K562 (cell line): ENCODE measurements at regions not wholly inside any gene's neighbourhood (a gene's known extent, or its start where the extent isn't known, plus 50 kb on each side); places are given as distances from the start of the nearest gene placed in this dataset.

Experiments used
- ATAC-seq: fragments of 200-7000 bp; cut with Tn5 transposase; 3 replicates; pipeline ENCODE4 v1.9.1; 2020; ENCODE audit warnings: moderate library complexity
- BruUV-seq: library from RNA; stranded (reverse); fragments of 400-500 nt; replicated peaks from 2 replicates; lab custom pipeline; 2021; lab: Mats Ljungman, UMichigan
- CTCF ChIA-PET: fragments of 300-600 bp; formaldehyde crosslinking; extraction: SDS; loops from one replicate; lab custom pipeline; 2021; ENCODE audit warnings: low intra/inter-chr PET ratio; lab: Yijun Ruan, JAX
- POLR2A ChIA-PET: fragments of 300-600, 350-650 bp; sonication (Branson Sonifier 250); formaldehyde crosslinking; extraction: SDS; loops from one replicate; lab custom pipeline; 2021; ENCODE audit warnings: antibody characterized with exemption, inconsistent platforms; lab: Yijun Ruan, JAX
- DNase-seq, 4 experiments: peaks; one replicate each; pipeline versions ENCODE4 v3.0.0 to v3.0.0-alpha.2; 2011 to 2018; ENCODE audit warnings: low spot score in 3 of 4, mixed read lengths in 3 of 4; ENCODE audit errors: extremely low read depth in 1 of 4
- FAIRE-seq: peaks from 2 replicates; lab custom pipeline; 2011; peaks lifted over from hg19 to GRCh38; lab: Jason Lieb, UNC
- H2AFZ ChIP-seq: 2 replicates; pipeline ENCODE4 v1.6.0; 2011; ENCODE audit warnings: low read depth, low read length, control low read depth, inconsistent platforms
- H3K27ac ChIP-seq: fragments of 200-600 bp; 3 replicates; pipeline ENCODE4 v1.8.0; 2011; ENCODE audit warnings: low read depth, mild to moderate bottlenecking, control low read depth, inconsistent platforms, low read length, moderate library complexity, mixed read lengths; ENCODE audit errors: extremely low read depth
- H3K27me3 ChIP-seq, 2 experiments: fragments of 300-600 bp in 1 of 2; 2 replicates in 1 of 2; 3 replicates in 1 of 2; pipeline versions ENCODE4 v1.6.0 to v1.8.0; 2011; ENCODE audit warnings: inconsistent platforms in 2 of 2, low read length in 2 of 2, mild to moderate bottlenecking in 1 of 2, mixed read lengths in 1 of 2, moderate library complexity in 1 of 2; ENCODE audit not compliant: control insufficient read depth in 2 of 2, insufficient read depth in 2 of 2
- H3K36me3 ChIP-seq: fragments of 300-600 bp; 3 replicates; pipeline ENCODE4 v1.8.0; 2011; ENCODE audit warnings: mild to moderate bottlenecking, low read length, inconsistent platforms; ENCODE audit not compliant: control insufficient read depth, insufficient read depth
- H3K4me1 ChIP-seq, 2 experiments: fragments of 200-600 bp in 1 of 2; replicated peaks in 1 of 2; 2 replicates in 1 of 2; 3 replicates in 1 of 2; pipeline versions ENCODE4 v1.5.1 to v1.8.0; 2011; ENCODE audit warnings: inconsistent platforms in 2 of 2, low read length in 2 of 2, mild to moderate bottlenecking in 1 of 2, mixed read lengths in 1 of 2, moderate library complexity in 1 of 2; ENCODE audit not compliant: control insufficient read depth in 2 of 2, insufficient read depth in 2 of 2
- H3K4me2 ChIP-seq: 2 replicates; pipeline ENCODE4 v1.6.1; 2011; ENCODE audit warnings: low read length, control low read depth, inconsistent platforms, mixed read lengths; ENCODE audit not compliant: insufficient read depth
- H3K4me3 ChIP-seq: fragments of 200-600 bp; sonication (generic), shearing (Covaris generic); 2 replicates; pipeline ENCODE4 v1.5.1; 2016; ENCODE audit warnings: control low read depth, inconsistent platforms
- H3K79me2 ChIP-seq: fragments of 200-600 bp; 3 replicates; pipeline ENCODE4 v1.8.0; 2011; ENCODE audit warnings: low read length, inconsistent platforms; ENCODE audit not compliant: control insufficient read depth, insufficient read depth
- H3K9ac ChIP-seq, 2 experiments: 2 replicates each; pipeline versions ENCODE4 v1.6.0 to v1.6.1; 2011; ENCODE audit warnings: low read depth in 2 of 2, low read length in 2 of 2, control low read depth in 1 of 2, inconsistent platforms in 1 of 2, mild to moderate bottlenecking in 1 of 2, mixed read lengths in 1 of 2; ENCODE audit not compliant: insufficient read depth in 1 of 2
- H3K9me1 ChIP-seq: one replicate; pipeline ENCODE4 v1.6.0; 2011; ENCODE audit warnings: inconsistent platforms, mild to moderate bottlenecking, low read length, moderate library complexity; ENCODE audit not compliant: control insufficient read depth, insufficient read depth
- H3K9me3 ChIP-seq: replicated peaks from 2 replicates; pipeline ENCODE4 v1.5.1; 2011; ENCODE audit warnings: low read depth, low read length, inconsistent platforms; ENCODE audit not compliant: control insufficient read depth, insufficient read depth
- H4K20me1 ChIP-seq: replicated peaks from 2 replicates; pipeline ENCODE4 v1.6.1; 2011; ENCODE audit warnings: low read length, inconsistent platforms, mixed read lengths; ENCODE audit not compliant: control insufficient read depth, insufficient read depth
- BDP1 ChIP-seq: IDR thresholded peaks from 3 replicates; pipeline ENCODE4 v1.6.1; 2011; ENCODE audit not compliant: insufficient read length, insufficient read depth
- C11orf30 ChIP-seq: fragments of 450-650 bp; IDR thresholded peaks from 2 replicates; pipeline ENCODE4 v1.6.1; 2016; ENCODE audit warnings: low read depth, mild to moderate bottlenecking
- CREM ChIP-seq: IDR thresholded peaks from 2 replicates; pipeline ENCODE4 v1.6.1; 2014; ENCODE audit warnings: antibody characterized with exemption, low read depth
- HMBOX1 ChIP-seq: sonication (generic); IDR thresholded peaks from 2 replicates; pipeline ENCODE4 v1.6.1; 2016
- JUND ChIP-seq, 2 experiments: IDR thresholded peaks; 2 replicates in 1 of 2; 3 replicates in 1 of 2; pipeline ENCODE4 v1.6.1; 2011; ENCODE audit warnings: borderline replicate concordance in 2 of 2, low read depth in 2 of 2, low read length in 2 of 2, improper control_type of control experiment in 1 of 2, missing biosample characterization in 1 of 2, missing genetic modification characterization in 1 of 2, missing genetic modification reagents in 1 of 2
- MAFG ChIP-seq: fragments of 450-650 bp; conservative IDR thresholded peaks from 2 replicates; pipeline ENCODE4 v1.6.1; 2016; ENCODE audit warnings: missing genetic modification characterization, missing compliant biosample characterization
- MBD1 ChIP-seq: fragments of 250-450 bp; sonication (Bioruptor Pico); IDR thresholded peaks from 2 replicates; pipeline ENCODE4 v1.8.0; 2022; ENCODE audit warnings: inconsistent platforms
- MEF2A ChIP-seq: IDR thresholded peaks from 2 replicates; pipeline ENCODE4 v1.6.1; 2011; ENCODE audit warnings: low read depth, mild to moderate bottlenecking, low read length, moderate library complexity; ENCODE audit not compliant: control insufficient read depth
- MEF2D ChIP-seq: conservative IDR thresholded peaks from 2 replicates; pipeline ENCODE4 v1.6.1; 2016; ENCODE audit warnings: low read depth, missing genetic modification characterization, missing compliant biosample characterization
- MEIS2 ChIP-seq: fragments of 450-650 bp; IDR thresholded peaks from 2 replicates; pipeline ENCODE4 v1.6.1; 2014; ENCODE audit warnings: mild to moderate bottlenecking; ENCODE audit not compliant: partially characterized antibody
- NFE2 ChIP-seq: IDR thresholded peaks from 2 replicates; pipeline ENCODE4 v1.6.1; 2014; ENCODE audit warnings: antibody characterized with exemption, low read depth
- POLR2B ChIP-seq: fragments of 450-650 bp; IDR thresholded peaks from 2 replicates; pipeline ENCODE4 v1.6.1; 2018; ENCODE audit warnings: low read depth; ENCODE audit not compliant: partially characterized antibody
- ZC3H8 ChIP-seq: fragments of 450-650 bp; IDR thresholded peaks from 2 replicates; pipeline ENCODE4 v1.6.1; 2017
- ZNF165 ChIP-seq: fragments of 250-450 bp; sonication (Bioruptor Pico); IDR thresholded peaks from 2 replicates; pipeline ENCODE4 v1.4.0; 2020; ENCODE audit warnings: borderline replicate concordance
- ZNF316 ChIP-seq: fragments of 450-650 bp; IDR thresholded peaks from 2 replicates; pipeline ENCODE4 v1.6.1; 2016
- WGBS: fragments of 100-300 bp; shearing (Covaris generic); methylation state at CpG from one replicate; pipeline ENCODE4 v1.1.6; 2016; ENCODE audit warnings: low coverage, mixed read lengths; ENCODE audit not compliant: insufficient coverage; ENCODE audit errors: missing lambda C conversion rate; 5-methylcytosine and 5-hydroxymethylcytosine counted together
- in situ Hi-C: fragments of 300-500 bp; cut with MboI; formaldehyde crosslinking; loops from 4 replicates; pipeline ENCODE4 v1.15.0; 2018; ENCODE audit warnings: inconsistent platforms, mixed read lengths
- intact Hi-C: fragments of 100-400 bp; cut with micrococcal nuclease; formaldehyde crosslinking; loops from 2 replicates; pipeline ENCODE4 v1.14.2; 2022

GRCh38 chrX:30982467-30982866 is 89.4 kb downstream of the FTHL17 start:
- CTCF ChIA-PET, result no interaction called here
- BruUV-seq, result no TSS peak
- peaks cover 0 to 4% of the 10 kb centered on the region in 2 experiments; a peak in 1 of 5 replicates for H3K4me1 ChIP-seq
- DNase-seq, result no peak
- 0% methylated on average over 3 of the region's 3 CpGs for WGBS
- 0 out of 5 replicates have a peak, but pooled peaks cover 0 to 4% of the 10 kb centered on the region in 2 experiments for H3K27me3 ChIP-seq
- peak overlapping the region; percentile 13; the same call in 1 of the 2 replicates for H3K4me2 ChIP-seq
- FAIRE-seq, result no peak
- POLR2A ChIA-PET, result no interaction called here
- intact Hi-C loops (no loop called here), in situ Hi-C loops (no loop called here)
- no peaks in the 10 kb centered on the region for H3K9me3 ChIP-seq
- H2AFZ ChIP-seq, result no peak overlapping the region
- no peaks in the 10 kb centered on the region for H4K20me1 ChIP-seq
- H3K79me2 ChIP-seq, result no peaks in the 10 kb centered on the region
- no peak overlapping the region for H3K27ac ChIP-seq
- ATAC-seq, result no peak
- H3K9me1 ChIP-seq, result no peaks in the 10 kb centered on the region
- H3K36me3 ChIP-seq, result no peaks in the 10 kb centered on the region
- TF ChIP-seq CREM, result no peak
- no peak for TF ChIP-seq MEIS2
- peak; percentile 70 for TF ChIP-seq MAFG (tag)
- peak; percentile 83 for TF ChIP-seq NFE2
- peak; percentile 45; the same call in 1 of the 2 replicates for TF ChIP-seq C11orf30
- no peak for TF ChIP-seq ZNF165 (CRISPR knock-in tag)
- 0 out of 2 replicates have a peak, but pooled peaks have one; percentile 10 for TF ChIP-seq ZNF316
- H3K9ac ChIP-seq, result no peak overlapping the region
- no peak overlapping the region for H3K4me3 ChIP-seq

GRCh38 chrX:30981968-30982367 is 89.9 kb downstream of the FTHL17 start:
- Histone ChIP-seq H3K9me3 (no peaks in the 10 kb centered on the region), H3K79me2 (no peaks in the 10 kb centered on the region), H3K4me1 (peaks cover 0 to 4% of the 10 kb centered on the region in 2 experiments; a peak in 1 of 5 replicates), H3K4me3 (no peak overlapping the region), H3K4me2 (no peak overlapping the region; the same call in 1 of the 2 replicates), H2AFZ (no peak overlapping the region), H3K27me3 (0 out of 5 replicates have a peak, but pooled peaks cover 0 to 4% of the 10 kb centered on the region in 2 experiments), H4K20me1 (no peaks in the 10 kb centered on the region), H3K27ac (no peak overlapping the region), H3K9ac (no peak overlapping the region), H3K36me3 (no peaks in the 10 kb centered on the region), H3K9me1 (no peaks in the 10 kb centered on the region)
- 0% methylated on average over 2 of the region's 2 CpGs for WGBS
- DNase-seq (no peak), ATAC-seq (no peak), FAIRE-seq (no peak)
- in situ Hi-C loops, result no loop called here
- POLR2A ChIA-PET, result no interaction called here
- no TSS peak for BruUV-seq
- intact Hi-C loops, result no loop called here
- CTCF ChIA-PET, result no interaction called here
- TF ChIP-seq POLR2B, result no peak
- peak; percentile 11; the same call in 1 of the 2 replicates for TF ChIP-seq JUND (IDR thresholded peaks at IDR 0.05; ENCODE audit: borderline replicate concordance, low read depth, low read length)
- peak; percentile 71; the same call in 1 of the 3 replicates for TF ChIP-seq JUND (tag; IDR thresholded peaks at IDR 0.05; ENCODE audit: borderline replicate concordance, low read depth, low read length)
- no peak for TF ChIP-seq ZC3H8
- no peak for TF ChIP-seq MBD1 (CRISPR knock-in tag)
- 0 out of 2 replicates have a peak, but pooled peaks have one; percentile 21 for TF ChIP-seq MEF2A
- peak; percentile 65 for TF ChIP-seq HMBOX1
- TF ChIP-seq MEF2D, result 0 out of 2 replicates have a peak, but pooled peaks have one; percentile 25
- TF ChIP-seq BDP1, result no peak
